ENCODE measurements at regions not wholly inside any gene's neighbourhood (a gene's known extent, or its start where the extent isn't known, plus 50 kb on each side); places are given as distances from the start of the nearest gene placed in this dataset.

DNA sequence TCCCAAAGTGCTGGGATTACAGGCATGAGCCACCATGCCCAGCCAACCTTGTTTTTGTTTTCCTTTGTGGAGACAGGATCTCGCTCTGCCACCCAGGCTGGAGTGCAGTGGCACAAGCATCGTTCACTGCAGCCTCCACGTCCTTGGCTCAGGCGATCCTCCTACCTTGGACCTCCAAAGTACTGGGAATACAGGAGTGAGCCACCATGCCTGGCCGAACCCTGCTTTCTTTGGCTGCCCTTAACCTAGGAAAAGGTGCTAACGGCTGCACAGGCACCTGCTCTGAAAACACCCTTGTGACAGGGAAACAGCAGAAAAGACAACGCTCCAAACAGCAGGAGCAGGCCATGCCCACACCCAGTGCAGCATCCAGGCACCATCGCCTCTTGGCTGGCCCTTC, 71.9 kb downstream of the OAT start:
- DNase-seq (ENCODE audit: low read depth) = no peak
- TF ChIP-seq CTCF (IDR thresholded peaks at IDR 0.05; ENCODE audit: control insufficient read depth, extremely low read depth, insufficient read depth) = no peak
- no peak overlapping the region for H3K4me3 ChIP-seq (ENCODE audit: low read depth, low read length)

DNA sequence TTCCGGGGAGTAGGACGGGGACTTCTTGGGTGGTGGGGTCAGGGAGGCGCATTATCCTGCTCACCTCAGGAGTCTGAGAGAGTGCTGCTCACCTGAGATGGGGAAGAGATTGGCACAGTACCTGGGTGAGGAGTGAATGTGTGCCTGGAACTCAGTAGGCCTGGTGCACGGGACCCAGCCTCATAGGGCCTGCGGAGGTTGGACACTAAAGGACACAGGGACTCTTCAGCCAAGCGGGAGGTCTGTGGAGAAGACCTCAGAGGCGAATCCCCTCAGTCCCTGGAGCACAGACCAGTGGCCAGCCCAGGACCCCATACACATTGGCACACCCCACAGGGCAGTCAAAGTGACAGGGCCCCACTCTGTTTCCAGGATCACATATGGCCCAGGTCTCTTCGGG, 73.2 kb downstream of the OAT start:
- no peak for DNase-seq (ENCODE audit: low read depth)
- no peak for TF ChIP-seq CTCF (IDR thresholded peaks at IDR 0.05; ENCODE audit: control insufficient read depth, extremely low read depth, insufficient read depth)
- H3K4me3 ChIP-seq (ENCODE audit: low read depth, low read length) = no peak overlapping the region

- no peak for TF ChIP-seq CTCF (IDR thresholded peaks at IDR 0.05; ENCODE audit: control insufficient read depth, extremely low read depth, insufficient read depth)
- DNase-seq (ENCODE audit: low read depth) = no peak
- no peak overlapping the region for H3K4me3 ChIP-seq (ENCODE audit: low read depth, low read length)
Observed at GRCh38 chr10:124344931-124345330, 73.8 kb downstream of the OAT start.

GRCh38 chr10:124344266-124344590, 74.5 kb downstream of the OAT start:
- TF ChIP-seq CTCF (IDR thresholded peaks at IDR 0.05; ENCODE audit: control insufficient read depth, extremely low read depth, insufficient read depth) = no peak
- no peak overlapping the region for H3K4me3 ChIP-seq (ENCODE audit: low read depth, low read length)
- no peak for DNase-seq (ENCODE audit: low read depth)

GRCh38 chr10:124343351-124344265, 75.1 kb downstream of the OAT start:
- no peak for DNase-seq (ENCODE audit: low read depth)
- TF ChIP-seq CTCF (IDR thresholded peaks at IDR 0.05; ENCODE audit: control insufficient read depth, extremely low read depth, insufficient read depth) = no peak
- no peak overlapping the region for H3K4me3 ChIP-seq (ENCODE audit: low read depth, low read length)

DNA sequence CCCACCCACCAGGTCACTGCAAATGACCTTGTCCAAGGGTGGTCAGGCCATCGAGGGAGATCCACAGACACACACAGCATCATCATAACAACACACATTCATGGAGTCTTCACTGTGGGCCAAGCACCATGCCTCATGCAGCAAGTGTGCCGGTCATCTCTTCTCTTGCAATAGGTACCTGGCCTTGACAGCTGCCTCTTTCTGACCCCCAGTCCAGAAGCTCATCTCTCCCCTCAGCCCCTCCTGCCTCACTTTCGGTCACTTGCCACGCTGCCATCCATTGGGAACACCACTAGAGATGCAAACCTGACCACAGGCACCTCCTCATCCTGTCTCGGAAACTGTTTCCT, 75.9 kb downstream of the OAT start:
- no peak for DNase-seq (ENCODE audit: low read depth)
- no peak for TF ChIP-seq CTCF (IDR thresholded peaks at IDR 0.05; ENCODE audit: control insufficient read depth, extremely low read depth, insufficient read depth)
- H3K4me3 ChIP-seq (ENCODE audit: low read depth, low read length) = no peak overlapping the region
